SK-N-SH (cell line): ENCODE measurements at regions not wholly inside any gene's neighbourhood (a gene's known extent, or its start where the extent isn't known, plus 50 kb on each side); places are given as distances from the start of the nearest gene placed in this dataset.

Experiments used
- NRF1 ChIP-seq: IDR thresholded peaks from 2 replicates; pipeline ENCODE4 v1.6.1; 2012; ENCODE audit warnings: low read depth, mild to moderate bottlenecking, low read length
- POLR2AphosphoS5 ChIP-seq: IDR thresholded peaks from 2 replicates; pipeline ENCODE4 v1.6.1; 2012; ENCODE audit warnings: low read depth, low read length
- TAF1 ChIP-seq: IDR thresholded peaks from 2 replicates; pipeline ENCODE4 v1.6.1; 2012; ENCODE audit warnings: low read depth, mild to moderate bottlenecking, low read length, moderate library complexity, borderline replicate concordance
- YY1 ChIP-seq: IDR thresholded peaks from 2 replicates; pipeline ENCODE4 v1.4.0; 2012; ENCODE audit warnings: low read depth, mild to moderate bottlenecking
- TF ChIP-seq, protein P1 (sequence below): fragments of 200-600 bp; sonication (generic); IDR thresholded peaks from 2 replicates; pipeline ENCODE4 v1.6.1; 2017; ENCODE audit warnings: antibody characterized with exemption, mild to moderate bottlenecking, moderate library complexity

- TF ChIP-seq, protein P1, sequence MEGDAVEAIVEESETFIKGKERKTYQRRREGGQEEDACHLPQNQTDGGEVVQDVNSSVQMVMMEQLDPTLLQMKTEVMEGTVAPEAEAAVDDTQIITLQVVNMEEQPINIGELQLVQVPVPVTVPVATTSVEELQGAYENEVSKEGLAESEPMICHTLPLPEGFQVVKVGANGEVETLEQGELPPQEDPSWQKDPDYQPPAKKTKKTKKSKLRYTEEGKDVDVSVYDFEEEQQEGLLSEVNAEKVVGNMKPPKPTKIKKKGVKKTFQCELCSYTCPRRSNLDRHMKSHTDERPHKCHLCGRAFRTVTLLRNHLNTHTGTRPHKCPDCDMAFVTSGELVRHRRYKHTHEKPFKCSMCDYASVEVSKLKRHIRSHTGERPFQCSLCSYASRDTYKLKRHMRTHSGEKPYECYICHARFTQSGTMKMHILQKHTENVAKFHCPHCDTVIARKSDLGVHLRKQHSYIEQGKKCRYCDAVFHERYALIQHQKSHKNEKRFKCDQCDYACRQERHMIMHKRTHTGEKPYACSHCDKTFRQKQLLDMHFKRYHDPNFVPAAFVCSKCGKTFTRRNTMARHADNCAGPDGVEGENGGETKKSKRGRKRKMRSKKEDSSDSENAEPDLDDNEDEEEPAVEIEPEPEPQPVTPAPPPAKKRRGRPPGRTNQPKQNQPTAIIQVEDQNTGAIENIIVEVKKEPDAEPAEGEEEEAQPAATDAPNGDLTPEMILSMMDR, result no peak
- TF ChIP-seq POLR2AphosphoS5, result no peak
- no peak for TF ChIP-seq NRF1
- no peak for TF ChIP-seq YY1
- TF ChIP-seq TAF1, result no peak
These were observed 234.2 kb upstream of the MEF2C start for GRCh38 chr5:89117124-89117644.
